Omental fat pad (tissue), 3 donors: ENCODE measurements at regions not wholly inside any gene's neighbourhood (a gene's known extent, or its start where the extent isn't known, plus 50 kb on each side); places are given as distances from the start of the nearest gene placed in this dataset.
"Not testable (repeated sequence)": the region's sequence is repeated elsewhere in the genome, so short reads cannot be mapped to it uniquely, and the experiment has no call there.

Experiments used
- ATAC-seq: fragments of 150-250 bp; one replicate; pipeline ENCODE4 v1.9.1; 2016; ENCODE audit warnings: mild to moderate bottlenecking, moderate library complexity; ENCODE audit not compliant: low FRiP score
- DNase-seq: peaks from one replicate; pipeline ENCODE4 v3.0.0-alpha.2; 2019; ENCODE audit warnings: low spot score
- TF ChIP-seq, protein P1 (sequence below), 3 donors: fragments of 450-650 bp; IDR thresholded peaks; one replicate each; pipeline ENCODE4 v1.5.1; 2016 to 2017; ENCODE audit warnings: antibody characterized with exemption in 3 of 3, mild to moderate bottlenecking in 3 of 3, moderate library complexity in 2 of 3

DNA sequence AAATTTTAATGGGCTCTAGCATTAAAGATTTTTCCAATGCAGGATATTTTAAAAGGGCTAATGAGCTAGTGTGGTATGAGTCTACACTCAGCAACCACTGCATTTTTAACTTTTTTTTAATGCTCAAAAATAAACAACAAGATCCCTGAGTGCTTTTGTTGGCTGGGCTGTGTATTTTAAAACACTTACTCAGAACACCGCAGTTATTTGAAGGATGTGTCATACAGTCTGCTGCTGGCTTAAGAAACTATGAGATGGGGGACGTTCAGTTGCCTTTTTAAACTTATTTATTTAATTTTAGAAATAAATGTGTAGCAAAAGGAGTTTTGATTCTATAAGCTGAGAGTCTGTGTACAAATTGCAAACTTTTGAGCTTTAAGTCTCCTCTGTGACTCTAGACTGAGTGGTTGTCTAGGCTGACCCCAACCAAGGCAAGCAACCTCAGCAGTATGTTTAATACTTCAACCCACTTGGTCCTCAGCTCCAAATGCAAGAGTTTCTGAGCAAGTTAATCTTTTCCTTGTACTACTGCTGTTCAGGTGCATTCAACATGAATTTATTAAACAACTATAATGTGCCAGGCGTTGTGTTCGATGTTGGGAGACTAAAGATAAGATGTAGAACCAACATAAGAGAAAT lies 278.6 kb upstream of the DIPK2B start:
- no peak for DNase-seq
- TF ChIP-seq, protein P1, sequence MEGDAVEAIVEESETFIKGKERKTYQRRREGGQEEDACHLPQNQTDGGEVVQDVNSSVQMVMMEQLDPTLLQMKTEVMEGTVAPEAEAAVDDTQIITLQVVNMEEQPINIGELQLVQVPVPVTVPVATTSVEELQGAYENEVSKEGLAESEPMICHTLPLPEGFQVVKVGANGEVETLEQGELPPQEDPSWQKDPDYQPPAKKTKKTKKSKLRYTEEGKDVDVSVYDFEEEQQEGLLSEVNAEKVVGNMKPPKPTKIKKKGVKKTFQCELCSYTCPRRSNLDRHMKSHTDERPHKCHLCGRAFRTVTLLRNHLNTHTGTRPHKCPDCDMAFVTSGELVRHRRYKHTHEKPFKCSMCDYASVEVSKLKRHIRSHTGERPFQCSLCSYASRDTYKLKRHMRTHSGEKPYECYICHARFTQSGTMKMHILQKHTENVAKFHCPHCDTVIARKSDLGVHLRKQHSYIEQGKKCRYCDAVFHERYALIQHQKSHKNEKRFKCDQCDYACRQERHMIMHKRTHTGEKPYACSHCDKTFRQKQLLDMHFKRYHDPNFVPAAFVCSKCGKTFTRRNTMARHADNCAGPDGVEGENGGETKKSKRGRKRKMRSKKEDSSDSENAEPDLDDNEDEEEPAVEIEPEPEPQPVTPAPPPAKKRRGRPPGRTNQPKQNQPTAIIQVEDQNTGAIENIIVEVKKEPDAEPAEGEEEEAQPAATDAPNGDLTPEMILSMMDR (IDR thresholded peaks at IDR 0.05), result no peak
- no peak for ATAC-seq

DNA sequence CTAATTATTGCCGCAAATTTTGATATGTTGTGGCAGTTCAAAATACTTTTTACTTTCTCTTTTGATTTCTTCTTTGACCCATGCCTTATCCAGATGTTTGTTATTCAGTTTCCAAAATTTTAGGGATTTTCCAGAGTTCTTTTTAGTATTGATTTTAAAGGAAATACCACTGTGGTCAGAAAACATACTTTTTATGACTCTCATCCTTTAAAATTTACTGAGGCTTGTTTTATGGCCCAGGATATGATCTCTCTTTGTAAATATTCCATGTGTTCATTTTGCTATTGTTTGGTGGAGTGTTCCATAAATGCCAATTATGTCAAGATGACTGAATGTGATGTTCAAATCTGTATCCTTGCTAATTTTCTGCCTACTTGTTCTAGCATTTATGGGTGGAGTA lies 272.3 kb upstream of the DIPK2B start:
- no peak for DNase-seq
- TF ChIP-seq, protein P1 (IDR thresholded peaks at IDR 0.05), result no peak
- ATAC-seq, result no peak

DNA sequence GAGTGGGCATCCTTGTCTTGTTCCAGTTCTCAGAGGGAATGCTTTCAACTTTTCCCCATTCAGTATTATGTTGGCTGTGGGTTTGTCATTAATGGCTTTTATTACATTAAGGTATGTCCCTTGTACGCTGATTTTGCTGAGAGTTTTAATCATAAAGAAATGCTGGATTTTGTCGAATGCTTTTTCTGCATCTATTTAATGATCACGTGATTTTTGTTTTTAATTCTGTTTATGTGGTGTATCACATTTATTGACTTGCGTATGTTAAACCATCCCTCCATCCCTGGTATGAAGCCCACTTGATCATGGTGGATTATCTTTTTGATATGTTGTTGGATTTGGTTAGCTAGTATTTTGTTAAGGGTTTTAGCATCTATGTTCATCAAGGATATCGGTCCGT lies 266.9 kb upstream of the DIPK2B start:
- ATAC-seq, DNase-seq: not testable (repeated sequence)

DNA sequence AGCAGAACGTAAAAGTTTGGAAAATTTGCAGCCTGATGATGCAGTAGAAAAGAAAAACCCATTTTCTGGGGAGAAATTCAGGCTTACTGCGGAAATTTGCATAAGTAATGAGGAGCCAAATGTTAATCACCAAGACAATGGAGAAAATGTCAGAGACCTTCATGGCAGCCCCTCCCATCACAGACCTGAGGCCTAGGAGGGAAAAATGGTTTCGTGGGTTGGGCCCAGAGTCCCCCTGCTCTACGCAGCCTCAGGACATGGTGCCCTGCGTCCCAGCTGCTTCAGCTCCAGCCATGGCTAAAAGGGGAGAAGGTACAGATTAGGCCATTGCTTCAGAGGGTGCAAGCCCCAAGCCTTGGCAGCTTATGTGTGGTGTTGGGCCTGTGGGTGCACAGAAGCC lies 255.1 kb upstream of the DIPK2B start:
- ATAC-seq, DNase-seq: not testable (repeated sequence)

DNA sequence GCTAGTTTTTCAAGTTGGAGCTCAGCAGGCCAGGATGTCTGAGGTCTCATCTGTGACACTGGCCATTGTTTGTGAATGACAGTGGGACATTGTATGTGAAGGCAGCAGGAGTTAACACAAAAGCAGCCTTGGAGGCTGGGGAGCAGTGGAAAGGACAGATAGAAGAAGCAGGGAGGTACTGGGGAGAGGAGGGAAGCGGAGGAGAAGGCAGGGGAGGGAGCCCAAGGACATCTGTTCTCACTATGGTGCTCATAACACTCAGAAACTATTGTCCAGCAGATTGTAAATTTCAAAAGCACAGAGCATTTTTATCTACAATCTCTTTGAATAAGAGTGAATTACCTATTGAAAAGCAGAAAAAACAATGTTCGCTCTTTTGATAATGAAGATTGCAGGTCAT lies 253.6 kb upstream of the DIPK2B start:
- TF ChIP-seq, protein P1 (IDR thresholded peaks at IDR 0.05), result no peak
- no peak for DNase-seq

DNA sequence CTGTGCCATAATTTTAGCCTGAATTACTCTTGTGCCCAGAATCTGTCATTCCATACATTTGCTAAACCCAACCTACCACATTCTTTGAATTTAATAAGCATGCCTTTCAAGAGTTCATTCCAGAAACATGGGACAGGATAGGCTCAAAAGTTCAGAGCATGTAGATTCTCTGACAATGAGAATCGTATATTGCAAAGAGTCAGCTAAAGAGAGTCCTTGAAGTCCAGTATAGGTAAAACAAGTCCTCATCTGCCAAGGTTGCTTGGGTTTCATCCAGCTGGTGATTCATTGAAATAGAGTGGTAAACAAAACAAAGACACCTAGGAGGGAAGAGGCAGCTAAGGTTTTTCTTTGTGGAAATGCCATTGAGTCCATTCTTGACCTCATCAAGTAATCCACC lies 249.3 kb upstream of the DIPK2B start:
- ATAC-seq, result no peak
- DNase-seq, result no peak
- TF ChIP-seq, protein P1 (IDR thresholded peaks at IDR 0.05), result no peak

More for the DNA sequence above, 253.6 kb upstream of the DIPK2B start:
- no peak for ATAC-seq

DNA sequence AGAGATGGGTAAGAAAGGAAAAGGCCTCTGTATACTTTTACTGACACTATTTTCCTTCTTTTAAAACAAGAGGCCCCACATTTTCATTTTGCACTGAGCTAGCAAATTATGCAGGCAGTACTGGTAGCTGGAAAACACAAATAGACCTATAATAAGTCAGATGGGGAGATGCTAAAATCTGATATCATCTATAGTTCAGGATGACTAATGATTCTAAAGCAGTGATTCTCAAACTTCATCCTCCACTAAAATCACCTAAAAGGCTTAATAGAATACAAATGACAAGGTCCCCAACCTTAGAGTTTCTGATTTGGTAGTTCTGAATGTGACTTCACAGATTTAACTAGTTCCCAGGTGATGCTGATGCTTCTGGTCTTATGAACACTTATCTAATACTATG lies 247.3 kb upstream of the DIPK2B start:
- TF ChIP-seq, protein P1 (IDR thresholded peaks at IDR 0.05), result no peak
- ATAC-seq, result no peak
- DNase-seq, result no peak

DNA sequence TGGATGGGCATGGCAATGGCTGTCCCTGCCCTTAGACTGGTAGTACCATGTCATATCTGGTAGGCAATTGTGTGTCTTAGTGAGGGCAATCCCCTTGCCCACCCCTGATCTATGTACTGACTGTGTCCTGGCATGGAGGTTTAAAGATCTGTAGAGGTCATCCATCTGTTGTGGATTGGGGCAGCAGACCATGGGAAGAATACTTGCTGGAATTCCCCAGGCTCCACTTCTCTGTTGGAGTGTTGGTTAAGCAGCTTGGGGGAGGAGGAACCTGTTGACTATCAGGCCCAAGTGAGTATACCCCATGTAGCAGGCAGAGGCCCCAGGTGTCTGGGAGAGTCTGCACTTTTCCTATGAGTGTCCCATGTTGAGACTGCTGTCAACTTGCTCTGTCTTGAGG lies 246.7 kb upstream of the DIPK2B start:
- ATAC-seq (no peak), DNase-seq (no peak)
- TF ChIP-seq, protein P1 (IDR thresholded peaks at IDR 0.05), result no peak
